WTC11 (cell line): ENCODE measurements at regions not wholly inside any gene's neighbourhood (a gene's known extent, or its start where the extent isn't known, plus 50 kb on each side); places are given as distances from the start of the nearest gene placed in this dataset.

ENCODE experiments used
- ATAC-seq: fragments of 200-7000 bp; cut with Tn5 transposase; 2 replicates; pipeline ENCODE4 v1.10.0; 2021; ENCODE audit warnings: mild to moderate bottlenecking, moderate library complexity
- CTCF ChIA-PET: fragments of 300-600 bp; sonication (Branson Sonifier 250); formaldehyde crosslinking; loops from one replicate; lab custom pipeline; 2021; ENCODE audit warnings: antibody characterized with exemption; lab: Charles Lee
- POLR2A ChIA-PET: fragments of 350-600 bp; sonication (Branson Sonifier 250); formaldehyde crosslinking; loops from one replicate; lab custom pipeline; 2021; ENCODE audit warnings: antibody characterized with exemption; lab: Charles Lee
- DNase-seq: peaks from one replicate; pipeline ENCODE4 v3.0.0; 2021; ENCODE audit warnings: low spot score
- H3K27ac Mint-ChIP-seq: 2 replicates; pipeline ENCODE4 v1.8.0; 2021; ENCODE audit warnings: mixed read lengths
- H3K27me3 Mint-ChIP-seq: 2 replicates; pipeline ENCODE4 v1.8.0; 2021; ENCODE audit warnings: low read depth, mild to moderate bottlenecking, moderate library complexity, mixed read lengths
- H3K36me3 Mint-ChIP-seq: 2 replicates; pipeline ENCODE4 v1.8.0; 2021; ENCODE audit warnings: mixed read lengths
- H3K4me1 Mint-ChIP-seq: 2 replicates; pipeline ENCODE4 v1.8.0; 2022; ENCODE audit warnings: mixed read lengths
- H3K4me3 Mint-ChIP-seq: 2 replicates; pipeline ENCODE4 v1.8.0; 2021; ENCODE audit warnings: mild to moderate bottlenecking, moderate library complexity, mixed read lengths
- H3K9me3 Mint-ChIP-seq: 2 replicates; pipeline ENCODE4 v1.8.0; 2021; ENCODE audit warnings: mixed read lengths
- ATF1 ChIP-seq: sonication (generic); formaldehyde crosslinking; IDR thresholded peaks from 2 replicates; pipeline ENCODE4 v1.8.1; 2023; ENCODE audit warnings: mild to moderate bottlenecking, moderate library complexity, missing genetic modification reagents
- E2F1 ChIP-seq: sonication (generic); formaldehyde crosslinking; IDR thresholded peaks from 2 replicates; pipeline ENCODE4 v1.8.0; 2022; ENCODE audit warnings: mild to moderate bottlenecking, missing genetic modification reagents
- ELF4 ChIP-seq: sonication (generic); formaldehyde crosslinking; IDR thresholded peaks from 2 replicates; pipeline ENCODE4 v1.8.1; 2022; ENCODE audit warnings: low read depth, mild to moderate bottlenecking, moderate library complexity, missing genetic modification reagents
- GABPB1 ChIP-seq: sonication (generic); formaldehyde crosslinking; IDR thresholded peaks from 2 replicates; pipeline ENCODE4 v1.8.1; 2023; ENCODE audit warnings: mild to moderate bottlenecking, missing genetic modification reagents
- HMGA2 ChIP-seq: fragments of 250-450 bp; sonication (Bioruptor Pico); IDR thresholded peaks from 2 replicates; pipeline ENCODE4 v1.4.0; 2021; ENCODE audit warnings: mild to moderate bottlenecking, moderate library complexity
- IRF2 ChIP-seq: sonication (generic); formaldehyde crosslinking; IDR thresholded peaks from 2 replicates; pipeline ENCODE4 v1.8.0; 2022; ENCODE audit warnings: low read depth, missing genetic modification reagents, borderline replicate concordance
- KAT7 ChIP-seq: sonication (generic); formaldehyde crosslinking; IDR thresholded peaks from 2 replicates; pipeline ENCODE4 v1.8.1; 2023; ENCODE audit warnings: missing genetic modification reagents, mild to moderate bottlenecking, borderline replicate concordance
- NFATC4 ChIP-seq: fragments of 250-450 bp; sonication (Bioruptor Pico); IDR thresholded peaks from 2 replicates; pipeline ENCODE4 v1.9.0; 2021; ENCODE audit warnings: mild to moderate bottlenecking
- NFYB ChIP-seq: sonication (generic); formaldehyde crosslinking; conservative IDR thresholded peaks from 2 replicates; pipeline ENCODE4 v1.8.0; 2022; ENCODE audit warnings: low read depth, missing genetic modification reagents
- OVOL2 ChIP-seq: fragments of 250-450 bp; sonication (Bioruptor Pico); IDR thresholded peaks from 2 replicates; pipeline ENCODE4 v1.9.0; 2021; ENCODE audit warnings: mild to moderate bottlenecking, borderline replicate concordance
- PRDM15 ChIP-seq: sonication (generic); formaldehyde crosslinking; IDR thresholded peaks from 2 replicates; pipeline ENCODE4 v1.8.0; 2022; ENCODE audit warnings: missing genetic modification reagents
- PRRX2 ChIP-seq: fragments of 250-450 bp; sonication (Bioruptor Pico); IDR thresholded peaks from 2 replicates; pipeline ENCODE4 v1.8.0; 2021; ENCODE audit warnings: mild to moderate bottlenecking
- RELA ChIP-seq: sonication (generic); formaldehyde crosslinking; IDR thresholded peaks from 2 replicates; pipeline ENCODE4 v1.8.1; 2022; ENCODE audit warnings: missing genetic modification reagents, mild to moderate bottlenecking, borderline replicate concordance
- ZNF138 ChIP-seq: sonication (generic); formaldehyde crosslinking; conservative IDR thresholded peaks from 2 replicates; pipeline ENCODE4 v1.8.1; 2022; ENCODE audit warnings: mild to moderate bottlenecking, moderate library complexity, missing genetic modification reagents
- ZNF416 ChIP-seq: fragments of 250-450 bp; sonication (Bioruptor Pico); IDR thresholded peaks from 2 replicates; pipeline ENCODE4 v1.9.0; 2021; ENCODE audit warnings: mild to moderate bottlenecking, inconsistent platforms
- ZNF423 ChIP-seq: fragments of 250-450 bp; sonication (Bioruptor Pico); IDR thresholded peaks from 2 replicates; pipeline ENCODE4 v2.1.2; 2022; ENCODE audit warnings: mild to moderate bottlenecking, moderate library complexity
- TF ChIP-seq, protein P1 (sequence below): fragments of 250-450 bp; sonication (Bioruptor Pico); IDR thresholded peaks from 2 replicates; pipeline ENCODE4 v1.9.0; 2021; ENCODE audit warnings: moderate library complexity, mild to moderate bottlenecking, inconsistent platforms, borderline replicate concordance
- TF ChIP-seq, protein P2 (sequence below): sonication (generic); formaldehyde crosslinking; IDR thresholded peaks from 2 replicates; pipeline ENCODE4 v1.8.1; 2023; ENCODE audit warnings: mild to moderate bottlenecking, missing genetic modification reagents

- no peak for DNase-seq
- H3K4me1 Mint-ChIP-seq, result no peaks in the 10 kb centered on the region
- H3K36me3 Mint-ChIP-seq, result peaks cover 15% of the 10 kb centered on the region
- no peak for ATAC-seq
- no peak overlapping the region for H3K27ac Mint-ChIP-seq
- H3K9me3 Mint-ChIP-seq, result peaks cover 10% of the 10 kb centered on the region
- TF ChIP-seq ZNF416 (CRISPR knock-in tag) (no peak), E2F1 (no peak)
- no peaks in the 10 kb centered on the region for H3K27me3 Mint-ChIP-seq
- no peak overlapping the region for H3K4me3 Mint-ChIP-seq
- ChIA-PET CTCF (no interaction called here), POLR2A (no interaction called here)
These were observed 110.0 kb downstream of the LITAF start for GRCh38 chr16:11476676-11477075.

DNA sequence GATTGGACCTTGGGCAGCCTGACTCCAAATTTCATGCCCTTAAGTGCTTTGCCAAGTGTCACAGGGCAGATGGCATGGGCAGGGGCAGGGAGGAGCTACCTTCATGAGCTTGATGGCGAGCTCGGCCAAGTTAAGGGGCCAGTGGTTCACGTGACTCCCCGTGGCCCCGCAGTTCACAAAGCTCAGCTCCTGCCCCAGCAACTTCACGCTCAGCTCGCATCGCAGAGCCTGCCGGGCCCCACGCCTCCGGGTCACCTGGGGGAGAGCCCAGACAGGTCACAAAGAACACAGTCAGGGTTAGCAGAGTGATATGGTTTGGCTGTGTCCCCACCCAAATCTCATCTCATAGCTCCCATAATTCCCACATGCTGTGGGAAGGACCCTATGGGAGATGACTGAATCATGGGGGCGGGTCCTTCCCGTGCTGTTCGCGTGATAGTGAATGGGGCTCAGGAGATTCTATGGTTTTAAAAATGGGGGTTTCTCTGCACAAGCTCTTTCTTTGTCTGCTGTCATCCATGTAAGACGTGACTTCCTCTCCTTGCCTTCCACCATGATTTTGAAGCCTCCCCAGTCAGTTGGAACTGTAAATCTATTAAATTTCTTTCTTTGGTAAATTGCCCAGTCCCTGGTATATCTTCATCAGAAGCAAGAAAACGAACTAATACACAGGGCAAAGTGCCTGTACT is 108.1 kb downstream of the LITAF start:
- H3K4me3 Mint-ChIP-seq, result no peak overlapping the region
- CTCF ChIA-PET, result interaction anchor here (1.3 to 1.9 kb wide), 3 partner anchors 53 to 107 kb away, joined by 4 to 6 read pairs (median 6); no protein-coding TSS in a partner anchor
- no peaks in the 10 kb centered on the region for H3K27me3 Mint-ChIP-seq
- POLR2A ChIA-PET, result no interaction called here
- H3K27ac Mint-ChIP-seq, result no peak overlapping the region
- ATAC-seq (no peak), DNase-seq (no peak)
- H3K4me1 Mint-ChIP-seq, result no peaks in the 10 kb centered on the region
- H3K36me3 Mint-ChIP-seq, result peaks cover 33% of the 10 kb centered on the region
- TF ChIP-seq IRF2 (no peak), KAT7 (CRISPR knock-in tag) (no peak), RELA (CRISPR knock-in tag) (no peak), PRDM15 (CRISPR knock-in tag) (no peak), NFYB (CRISPR knock-in tag) (no peak), HMGA2 (CRISPR knock-in tag) (no peak), PRRX2 (CRISPR knock-in tag) (no peak), NFATC4 (CRISPR knock-in tag) (no peak), ZNF138 (CRISPR knock-in tag) (no peak), GABPB1 (no peak), ZNF423 (no peak), OVOL2 (CRISPR knock-in tag) (no peak)
- TF ChIP-seq, protein P1, sequence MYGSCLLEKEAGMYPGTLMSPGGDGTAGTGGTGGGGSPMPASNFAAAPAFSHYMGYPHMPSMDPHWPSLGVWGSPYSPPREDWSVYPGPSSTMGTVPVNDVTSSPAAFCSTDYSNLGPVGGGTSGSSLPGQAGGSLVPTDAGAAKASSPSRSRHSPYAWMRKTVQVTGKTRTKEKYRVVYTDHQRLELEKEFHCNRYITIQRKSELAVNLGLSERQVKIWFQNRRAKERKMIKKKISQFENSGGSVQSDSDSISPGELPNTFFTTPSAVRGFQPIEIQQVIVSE, result no peak
- TF ChIP-seq, protein P2, sequence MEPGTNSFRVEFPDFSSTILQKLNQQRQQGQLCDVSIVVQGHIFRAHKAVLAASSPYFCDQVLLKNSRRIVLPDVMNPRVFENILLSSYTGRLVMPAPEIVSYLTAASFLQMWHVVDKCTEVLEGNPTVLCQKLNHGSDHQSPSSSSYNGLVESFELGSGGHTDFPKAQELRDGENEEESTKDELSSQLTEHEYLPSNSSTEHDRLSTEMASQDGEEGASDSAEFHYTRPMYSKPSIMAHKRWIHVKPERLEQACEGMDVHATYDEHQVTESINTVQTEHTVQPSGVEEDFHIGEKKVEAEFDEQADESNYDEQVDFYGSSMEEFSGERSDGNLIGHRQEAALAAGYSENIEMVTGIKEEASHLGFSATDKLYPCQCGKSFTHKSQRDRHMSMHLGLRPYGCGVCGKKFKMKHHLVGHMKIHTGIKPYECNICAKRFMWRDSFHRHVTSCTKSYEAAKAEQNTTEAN, result no peak
- H3K9me3 Mint-ChIP-seq, result peaks cover 27% of the 10 kb centered on the region

- no peaks in the 10 kb centered on the region for H3K27me3 Mint-ChIP-seq
- TF ChIP-seq ATF1 (CRISPR knock-in tag), result no peak
- TF ChIP-seq ELF4 (CRISPR knock-in tag), result no peak
- H3K4me1 Mint-ChIP-seq, result no peaks in the 10 kb centered on the region
- ChIA-PET POLR2A (no interaction called here), CTCF (interaction anchor here (1.9 kb wide), 1 partner anchor 52 kb away, joined by 6 read pairs; no protein-coding TSS in a partner anchor)
- no peak overlapping the region for H3K4me3 Mint-ChIP-seq
- ATAC-seq (no peak), DNase-seq (no peak)
- peaks cover 38% of the 10 kb centered on the region for H3K9me3 Mint-ChIP-seq
- H3K36me3 Mint-ChIP-seq, result peaks cover 41% of the 10 kb centered on the region
- H3K27ac Mint-ChIP-seq, result no peak overlapping the region
These were observed 106.8 kb downstream of the LITAF start for GRCh38 chr16:11479916-11480315.
